Stimulated activated CD4-positive, alpha-beta T cell treated with anti-CD3 and anti-CD28 coated beads, Interleukin-4, amount 100 ng/mL, for 48 hours (primary cell): ENCODE measurements at regions not wholly inside any gene's neighbourhood (a gene's known extent, or its start where the extent isn't known, plus 50 kb on each side); places are given as distances from the start of the nearest gene placed in this dataset.

Experiments
- DNase-seq, 2 donors: peaks; one replicate each; pipeline ENCODE4 v3.0.0-alpha.2; 2020; ENCODE audit warnings: low read depth in 2 of 2

DNA sequence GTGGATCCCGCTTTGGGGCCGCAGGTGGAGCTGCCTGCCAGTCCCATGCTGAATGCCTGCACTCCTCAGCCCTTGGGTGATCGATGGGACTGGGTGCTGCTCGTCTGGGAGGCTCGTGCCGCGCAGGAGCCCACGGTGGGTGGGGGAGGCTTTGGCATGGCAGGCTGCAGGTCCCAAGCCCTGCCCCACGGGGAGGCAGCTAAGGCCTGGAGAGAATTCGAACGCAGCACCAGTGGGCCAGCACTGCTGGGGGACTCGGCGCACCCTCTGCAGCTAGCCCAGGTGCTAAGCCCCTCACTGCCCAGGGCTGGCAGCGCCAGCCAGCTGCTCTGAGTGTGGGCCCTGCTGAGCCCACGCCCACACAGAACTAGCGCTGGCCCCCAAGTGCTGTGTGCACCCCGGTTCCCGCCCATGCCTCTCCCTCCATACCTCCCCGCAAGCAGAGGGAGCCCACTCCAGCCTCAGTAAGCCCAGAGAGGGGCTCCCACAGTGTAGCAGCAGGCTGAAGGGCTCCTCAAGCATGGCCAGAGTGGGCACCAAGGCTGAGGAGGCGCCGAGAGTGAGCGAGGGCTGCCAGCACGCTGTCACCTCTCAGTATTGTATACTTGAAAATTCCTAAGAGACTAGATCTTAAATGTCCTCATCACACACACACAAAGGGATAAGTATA, 1654.2 kb upstream of the SLC39A10 start:
- DNase-seq: no peak

DNA sequence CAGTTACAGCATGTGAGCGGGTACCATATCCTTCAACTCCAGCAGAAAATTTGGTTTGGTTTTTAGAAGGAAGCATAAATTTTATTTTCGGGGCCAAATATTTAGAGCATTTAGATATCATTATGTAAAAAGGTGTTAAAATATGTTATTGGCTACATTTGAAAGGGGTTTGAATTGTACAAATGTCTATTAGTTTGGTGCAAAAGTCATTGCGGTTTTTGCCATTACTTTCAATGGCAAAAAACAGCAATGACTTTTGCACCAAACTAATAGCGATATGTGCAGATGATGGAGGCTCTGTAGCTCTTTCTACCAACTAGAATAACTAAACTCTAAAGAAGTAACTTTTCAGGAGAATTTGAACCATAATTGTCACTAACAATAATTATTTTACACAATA, 1666.2 kb upstream of the SLC39A10 start:
- no peak for DNase-seq

DNA sequence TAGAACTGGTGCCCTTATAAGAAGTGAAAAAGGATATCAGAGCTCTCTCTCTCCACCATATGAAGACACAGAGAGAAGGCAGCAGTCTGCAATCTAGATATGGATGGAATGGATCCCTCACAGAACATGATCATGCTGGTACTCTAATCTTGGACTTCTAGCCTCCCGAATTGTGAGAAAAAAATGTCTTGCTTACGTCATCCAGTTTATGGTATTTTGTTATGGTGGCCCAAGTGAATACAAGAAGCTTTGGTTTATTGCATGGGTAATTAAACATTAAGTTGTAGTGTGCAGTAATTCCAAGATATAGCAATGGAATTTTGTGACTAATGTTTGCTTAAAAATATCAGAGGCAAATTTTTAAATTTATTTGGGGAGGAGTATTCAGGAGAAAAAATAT, 1667.4 kb upstream of the SLC39A10 start:
- DNase-seq: no peak

DNA sequence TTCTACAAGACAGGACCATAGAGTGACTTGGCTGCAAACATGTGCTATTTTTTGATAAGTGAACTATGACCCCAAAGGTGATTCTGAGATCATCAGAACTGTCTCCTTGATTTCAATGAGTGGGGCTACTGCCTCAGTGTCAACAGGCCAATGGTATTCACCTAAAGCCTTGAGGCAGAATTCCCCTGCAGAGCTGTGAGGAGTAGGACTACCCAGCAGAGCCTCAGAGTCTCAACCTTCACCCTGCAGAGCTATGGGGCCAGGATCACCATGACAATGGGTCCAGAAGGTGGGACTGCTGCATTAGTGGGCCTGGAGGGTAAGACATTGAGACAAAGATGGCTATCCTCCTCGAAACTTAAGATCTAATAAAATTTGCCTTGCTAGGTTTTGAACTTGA, 1668.2 kb upstream of the SLC39A10 start:
- DNase-seq: no peak

DNA sequence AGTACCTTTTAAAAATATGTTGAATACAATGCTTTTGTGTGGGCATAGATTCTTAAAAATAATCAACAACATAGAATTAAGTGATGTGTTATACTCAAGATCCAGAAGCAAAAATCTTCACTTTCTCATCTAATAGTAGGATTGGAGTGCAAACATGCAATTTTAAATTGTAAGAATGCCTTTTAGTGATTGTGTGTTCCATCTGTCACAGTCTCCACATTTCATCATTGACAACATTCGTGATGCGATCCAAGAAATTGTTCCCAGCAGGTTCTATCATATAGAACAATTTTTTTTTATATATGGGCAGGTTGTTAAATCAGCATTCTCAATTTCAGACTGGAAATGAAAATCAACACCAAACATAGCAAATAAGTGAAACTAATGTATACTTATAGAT, 1671.8 kb upstream of the SLC39A10 start:
- no peak for DNase-seq

DNA sequence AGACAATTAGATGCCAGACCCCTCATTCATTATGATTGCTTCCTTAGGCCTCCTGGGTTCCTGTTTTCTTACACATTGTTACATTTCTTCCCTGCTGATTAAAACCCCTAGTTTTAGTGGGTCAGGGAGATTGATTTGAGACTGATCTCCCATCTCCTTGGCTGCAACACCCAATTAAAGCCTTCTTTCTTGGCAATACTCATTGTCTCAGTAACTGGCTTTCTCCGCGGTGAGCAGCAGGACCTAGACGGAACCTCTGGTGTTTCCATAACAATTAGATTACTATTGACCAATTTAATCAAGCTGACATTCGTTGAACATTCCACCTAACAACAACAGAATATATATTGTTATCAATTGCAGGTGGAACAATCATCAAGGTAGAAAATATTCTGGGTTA, 1676.4 kb upstream of the SLC39A10 start:
- no peak for DNase-seq

DNA sequence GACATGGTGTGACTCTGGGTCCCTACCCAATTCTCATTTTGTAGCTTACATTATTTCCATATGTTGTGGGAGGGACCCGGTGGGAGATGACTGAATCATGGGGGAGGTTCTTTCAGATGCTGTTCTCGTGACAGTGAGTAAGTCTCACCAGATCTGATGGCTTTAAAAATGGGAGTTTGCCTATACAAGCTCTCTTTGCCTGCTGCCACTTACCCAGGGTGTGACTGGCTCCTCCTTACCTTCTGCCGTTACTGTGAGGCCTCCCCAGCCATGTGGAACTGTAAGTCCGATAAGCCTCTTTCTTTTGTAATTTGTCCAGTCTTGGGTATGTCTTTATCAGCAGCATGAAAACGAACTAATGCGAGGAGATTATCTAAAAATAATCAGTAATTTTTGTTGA, 1683.2 kb upstream of the SLC39A10 start:
- DNase-seq: no peak

DNA sequence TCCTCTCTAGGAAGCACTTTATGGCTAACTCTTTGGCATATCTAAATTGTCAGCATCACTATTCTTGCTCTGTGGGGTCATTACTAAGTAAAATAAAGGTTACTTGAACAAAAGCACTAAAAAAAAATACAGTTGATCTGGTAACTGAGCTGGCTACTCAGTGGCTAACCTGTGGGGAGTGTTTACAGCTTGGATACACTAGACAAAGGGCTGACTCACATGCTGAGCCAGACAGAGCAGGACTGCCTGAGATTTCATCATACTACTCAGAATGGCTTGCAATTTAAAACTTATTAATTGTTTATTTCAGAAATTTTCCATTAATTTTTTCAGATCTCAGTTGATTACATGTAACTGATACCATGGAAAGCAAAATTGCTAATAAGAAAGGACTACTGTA, 1690.4 kb upstream of the SLC39A10 start:
- DNase-seq: no peak

DNA sequence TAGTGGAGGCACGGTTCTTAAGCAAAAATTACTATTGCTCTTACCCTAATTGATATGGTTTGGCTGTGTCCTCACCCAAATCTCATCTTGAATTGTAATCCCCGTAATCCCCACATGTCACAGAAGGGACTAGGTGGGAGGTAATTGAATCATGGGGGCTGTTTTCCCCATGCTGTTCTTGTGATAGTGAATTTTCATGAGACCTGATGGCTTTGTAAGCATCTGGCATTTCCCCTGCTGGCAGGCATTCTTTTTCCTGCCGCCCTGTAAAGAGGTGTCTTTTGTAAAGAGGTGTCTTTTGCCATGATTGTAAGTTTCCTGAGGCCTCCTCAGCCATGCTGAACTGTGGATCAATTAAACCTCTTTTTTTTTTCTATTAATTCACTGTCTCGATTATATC, 1691.8 kb upstream of the SLC39A10 start:
- no peak for DNase-seq

DNA sequence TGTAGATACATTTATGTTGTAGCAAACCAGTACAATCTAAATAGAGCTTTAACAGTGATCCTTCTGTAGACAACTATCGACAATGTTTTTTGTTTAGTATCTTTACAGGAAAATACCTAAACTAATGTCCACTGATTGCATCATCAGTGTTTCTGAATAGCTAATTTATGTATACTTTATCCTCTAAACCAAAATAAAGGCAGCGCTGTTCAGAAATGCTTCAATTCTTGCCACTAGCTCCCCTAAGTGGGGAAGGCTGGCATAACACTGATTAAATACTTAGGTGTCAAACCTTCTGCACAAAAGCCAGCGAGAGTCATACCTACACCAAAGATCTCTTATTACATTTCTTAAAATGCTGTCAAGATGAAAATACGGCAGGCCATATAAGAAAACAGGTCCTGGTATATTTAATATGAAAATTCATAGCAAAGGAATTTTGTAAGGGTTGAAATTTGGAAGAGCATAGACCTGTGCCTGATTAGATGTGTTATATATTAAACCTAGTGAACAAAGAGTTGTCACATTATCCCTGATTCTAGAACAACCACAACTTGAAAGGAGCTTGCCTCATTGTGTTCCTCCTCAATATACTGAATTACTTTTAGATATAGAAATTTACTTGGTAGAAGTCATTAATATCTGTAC, 1693.4 kb upstream of the SLC39A10 start:
- DNase-seq: no peak

DNA sequence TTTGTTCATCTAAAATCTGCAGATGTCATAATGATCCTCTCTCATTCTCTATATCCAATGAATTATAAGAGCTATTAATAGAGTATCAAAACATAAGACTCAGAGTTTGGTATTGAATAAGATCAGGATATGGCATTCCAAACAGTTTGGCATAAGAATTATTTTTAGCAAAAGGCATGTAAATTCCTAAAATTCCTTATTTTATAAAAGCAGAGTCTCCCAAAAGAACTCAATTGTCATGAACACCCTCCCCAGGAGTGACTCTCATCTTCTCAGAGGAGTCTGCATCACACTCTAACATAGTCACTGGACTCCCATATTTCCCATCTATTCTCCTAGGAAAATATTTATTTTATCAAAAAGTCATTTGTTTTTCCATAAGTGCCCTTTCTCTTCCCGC, 1710.2 kb upstream of the SLC39A10 start:
- DNase-seq: no peak

DNA sequence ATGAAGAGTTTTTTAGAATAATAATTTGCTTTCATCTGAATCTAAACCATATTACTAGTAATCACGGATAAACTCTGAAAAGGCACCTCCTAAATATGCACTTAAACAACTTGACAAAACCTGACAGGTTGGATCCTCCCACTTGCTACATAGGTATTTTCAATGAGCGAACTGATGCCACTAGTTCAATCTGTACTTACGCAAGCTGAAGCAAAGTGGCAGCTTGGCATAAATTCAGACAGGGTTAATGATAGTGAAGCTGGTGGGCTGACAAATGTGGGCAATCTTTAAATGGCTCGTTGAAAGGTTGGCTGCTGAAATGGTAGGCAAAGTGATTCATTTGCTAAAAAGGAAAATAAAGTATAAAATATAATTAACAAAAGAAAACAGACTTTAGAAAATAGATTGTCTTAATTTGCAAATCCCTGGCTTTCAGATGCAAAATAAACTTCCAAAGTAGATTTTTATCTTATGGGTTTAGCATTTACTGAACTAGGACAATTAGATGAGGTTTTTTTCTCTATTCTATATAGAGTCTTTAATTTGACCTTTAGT, 1713.5 kb upstream of the SLC39A10 start:
- DNase-seq: no peak

DNA sequence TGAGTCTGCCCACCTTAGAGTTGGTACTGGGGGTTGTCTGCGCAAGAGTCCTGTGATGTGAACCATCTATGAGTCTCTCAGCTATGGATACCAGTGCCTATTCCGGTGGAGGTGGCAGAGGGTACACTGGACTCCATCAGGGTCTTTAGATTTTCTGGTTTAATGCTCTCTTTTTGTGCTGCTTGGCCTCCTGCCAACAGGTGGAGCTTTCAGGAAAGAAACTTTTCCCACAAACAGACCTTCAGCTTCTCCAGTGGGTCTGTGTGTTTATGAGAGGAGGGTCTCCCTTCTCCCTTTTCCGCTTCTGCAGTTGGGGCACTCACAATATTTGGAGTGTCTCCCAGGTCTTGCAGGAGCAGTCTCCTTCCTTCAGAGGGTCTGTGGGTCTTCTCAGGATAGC, 1721.9 kb upstream of the SLC39A10 start:
- DNase-seq: no peak

DNA sequence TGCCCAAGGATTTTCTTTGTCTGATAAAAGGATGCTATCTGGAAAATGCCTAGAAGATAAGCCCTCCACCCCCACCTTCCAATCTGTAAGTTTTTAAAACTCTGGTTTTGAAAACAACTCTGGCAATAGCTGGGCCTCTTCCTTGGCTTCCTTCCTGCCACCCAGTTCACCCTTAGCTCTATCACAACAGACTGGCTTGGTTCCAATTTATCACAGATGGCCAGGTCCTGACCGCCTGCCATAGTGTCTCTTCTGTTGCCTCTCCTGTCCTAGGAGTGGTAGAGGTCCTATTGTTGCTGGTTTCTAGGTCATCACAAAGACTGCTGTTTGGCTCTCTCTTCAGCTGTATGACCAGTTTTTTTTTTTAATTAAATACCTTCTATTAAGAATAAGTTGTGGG, 1727.9 kb upstream of the SLC39A10 start:
- DNase-seq: no peak

DNA sequence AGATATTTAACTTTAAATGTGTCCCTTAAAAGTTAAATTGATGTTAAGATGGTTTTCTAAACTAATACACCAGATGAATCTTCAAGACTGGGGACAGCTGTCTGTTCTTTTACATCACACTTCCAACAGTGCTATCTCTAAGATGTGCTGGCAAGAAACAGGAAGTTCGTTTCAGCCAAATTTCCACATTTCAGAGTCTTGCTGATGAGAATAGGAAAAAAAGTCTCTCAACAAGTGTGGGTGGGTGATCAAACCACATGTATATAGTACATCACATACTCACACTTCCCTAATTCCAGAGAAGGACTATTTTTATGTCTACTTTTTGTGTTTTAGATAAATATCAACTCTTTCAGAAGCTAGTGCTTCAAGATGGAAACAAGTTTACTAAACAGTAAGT, 1712.8 kb upstream of the TMEFF2 start:
- no peak for DNase-seq

DNA sequence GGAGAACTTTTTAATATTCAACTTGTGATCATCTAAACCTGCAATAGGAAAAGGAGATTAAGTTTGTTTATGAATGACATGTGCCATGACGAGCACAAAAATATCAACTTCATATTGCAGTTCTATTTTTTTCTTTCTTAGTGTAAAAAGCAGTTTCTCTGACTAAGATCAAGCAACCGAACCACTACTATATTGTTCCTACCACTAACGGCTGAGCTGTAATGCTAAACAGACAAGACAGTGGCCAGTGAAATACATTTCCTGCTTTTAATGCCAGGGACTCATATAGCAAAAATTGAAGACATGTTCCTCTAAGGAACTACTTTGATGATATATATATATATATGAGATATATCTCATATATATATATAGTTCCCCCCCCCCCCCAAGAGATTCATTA, 1705.6 kb upstream of the TMEFF2 start:
- no peak for DNase-seq

DNA sequence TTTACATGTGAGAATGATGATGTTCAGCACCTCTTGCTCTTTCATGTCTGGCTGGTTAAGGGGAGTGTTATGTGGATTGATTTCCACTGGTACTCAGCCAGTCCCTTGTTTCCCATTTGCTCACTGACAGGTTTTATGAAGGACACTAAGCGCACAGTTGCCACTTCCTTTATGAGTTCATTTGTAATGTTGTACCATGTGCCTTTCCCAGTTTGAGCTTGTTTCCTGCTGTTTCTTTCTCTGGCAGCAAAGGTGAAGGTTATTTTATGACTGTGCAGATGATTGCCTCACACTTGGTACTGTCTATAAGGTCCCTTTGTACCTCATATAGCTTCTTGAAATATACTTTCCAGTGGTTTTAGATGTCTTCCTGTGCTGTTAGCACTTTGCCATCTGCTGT, 1700.5 kb upstream of the TMEFF2 start:
- no peak for DNase-seq

DNA sequence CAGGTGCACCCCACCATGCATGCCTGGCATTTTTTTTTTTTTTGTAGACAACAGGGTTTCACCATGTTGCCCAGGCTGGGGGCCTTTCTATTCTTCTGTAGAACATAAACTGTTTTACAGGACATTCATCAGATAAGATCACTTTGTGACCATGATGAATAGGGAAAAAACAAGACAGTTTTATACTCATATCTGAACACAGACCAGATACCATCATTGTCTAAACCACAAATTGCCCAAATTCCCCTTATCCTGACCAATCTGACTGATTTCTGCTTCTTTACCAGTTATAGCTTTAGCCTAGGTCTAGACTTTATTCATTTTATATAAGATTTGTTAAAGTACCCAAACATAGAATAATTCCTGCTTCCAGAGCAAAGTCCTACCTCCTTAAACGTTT, 1699.3 kb upstream of the TMEFF2 start:
- DNase-seq: no peak

DNA sequence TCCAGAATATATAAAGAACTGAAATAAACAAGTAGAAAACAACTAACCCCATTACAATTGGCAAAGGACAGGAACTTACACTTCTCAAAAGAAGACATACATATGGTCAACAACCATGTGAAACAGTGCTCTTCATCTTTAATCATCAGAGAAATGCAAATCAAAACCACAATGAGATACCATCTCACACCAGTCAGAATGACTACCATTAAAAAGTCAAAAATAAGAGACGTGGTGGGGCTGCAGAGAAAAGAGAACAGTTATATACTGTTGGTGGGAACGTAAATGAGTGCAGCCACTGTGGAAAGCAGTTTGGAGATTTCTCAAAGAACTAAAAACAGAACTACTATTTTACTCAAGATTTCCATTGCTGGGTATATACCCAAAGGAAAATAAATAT, 1696.3 kb upstream of the TMEFF2 start:
- DNase-seq: no peak

DNA sequence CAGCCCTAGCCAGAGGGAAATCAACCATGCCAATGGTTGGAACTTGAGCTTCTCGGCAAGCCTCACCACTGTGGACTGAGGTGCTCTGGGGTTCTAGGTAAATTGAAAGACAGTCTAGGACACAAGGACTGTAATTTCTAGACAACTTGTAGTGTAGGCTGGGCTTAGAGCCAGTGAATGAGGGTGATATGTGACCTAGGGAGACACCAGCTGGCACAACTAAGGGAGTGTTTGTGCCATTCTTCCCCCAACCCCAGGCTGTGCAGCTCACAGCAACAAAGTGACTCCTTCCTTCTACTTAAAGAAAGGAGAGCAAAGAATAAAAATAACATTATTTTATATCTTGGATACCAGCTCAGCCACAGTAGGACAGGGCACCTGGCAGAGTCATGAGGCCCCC, 1690.7 kb upstream of the TMEFF2 start:
- no peak for DNase-seq

DNA sequence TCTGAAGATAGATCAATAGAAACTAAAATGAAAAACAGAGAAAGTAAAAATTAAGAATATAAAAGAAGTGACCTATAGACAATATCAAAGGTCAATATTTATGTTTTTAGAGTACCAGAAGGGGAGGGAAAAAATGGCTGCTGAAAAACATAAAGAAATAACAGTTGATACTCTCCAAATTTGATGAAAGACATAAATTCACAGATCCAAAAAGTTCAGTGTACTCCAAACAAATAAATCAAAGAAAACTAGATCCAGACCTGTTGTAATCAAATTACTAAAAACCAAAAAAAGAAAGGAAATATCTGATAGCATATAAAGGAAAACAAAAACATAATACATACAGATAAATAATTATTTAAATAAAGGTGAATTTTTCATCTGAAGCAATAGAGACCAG, 1689.1 kb upstream of the TMEFF2 start:
- DNase-seq: no peak

DNA sequence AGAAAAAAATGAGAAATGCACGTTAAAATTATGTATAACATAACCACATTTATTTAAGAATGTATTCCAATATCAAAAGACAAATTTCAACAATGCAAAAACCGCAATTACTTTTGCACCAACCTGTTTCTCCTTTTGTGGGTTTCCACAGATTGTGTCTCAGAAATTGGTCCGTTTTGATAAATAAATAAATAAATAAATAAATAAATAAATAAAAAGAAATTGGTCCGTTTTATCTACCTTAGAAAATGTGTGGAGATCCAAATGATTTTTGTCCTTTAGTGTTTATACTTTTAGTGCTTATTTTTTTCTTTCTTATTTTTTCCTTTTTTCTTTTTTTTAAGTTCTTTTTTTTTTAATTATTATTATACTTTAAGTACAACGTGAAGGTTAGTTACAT, 1682.2 kb upstream of the TMEFF2 start:
- DNase-seq: no peak

DNA sequence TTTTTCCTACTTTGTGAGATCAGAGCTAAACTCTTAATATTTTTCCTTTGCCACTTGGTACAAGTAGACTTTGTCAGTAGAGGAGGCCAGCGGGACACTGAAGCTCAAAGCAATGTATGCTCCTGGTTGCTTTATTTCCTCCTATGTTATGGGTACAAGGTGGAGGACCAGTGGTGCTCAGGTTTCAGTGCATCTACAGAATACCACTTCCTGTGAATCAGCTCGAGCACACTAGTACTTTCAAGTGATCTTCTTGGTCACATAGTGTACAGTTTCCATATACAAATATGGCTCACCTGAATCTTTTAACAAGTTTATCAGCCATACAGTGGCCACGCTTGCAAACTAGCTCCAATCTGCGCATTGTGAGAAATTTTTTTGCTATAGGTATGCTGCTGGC, 1674.8 kb upstream of the TMEFF2 start:
- DNase-seq: no peak

DNA sequence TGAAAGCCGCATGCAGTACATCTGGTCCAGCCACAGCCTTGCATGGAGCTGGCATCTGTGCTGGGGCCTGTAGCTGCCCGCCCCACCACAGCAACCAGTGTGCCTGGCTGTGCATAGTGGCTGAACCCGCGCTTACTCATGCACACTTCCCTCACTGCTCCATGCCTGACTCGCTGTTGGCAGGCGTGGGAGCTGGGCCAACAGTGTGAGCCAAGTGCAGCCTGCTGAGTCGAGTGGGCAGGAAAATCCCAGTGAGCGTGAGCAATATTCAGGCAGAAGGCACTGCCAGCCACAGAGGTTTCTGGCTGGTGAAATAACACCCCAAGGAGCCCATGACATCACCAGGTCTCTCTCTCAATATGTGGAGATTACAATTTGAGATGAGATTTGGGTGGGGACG, 1674.1 kb upstream of the TMEFF2 start:
- DNase-seq: no peak
